OCI-LY7 (cell line): ENCODE measurements at regions not wholly inside any gene's neighbourhood (a gene's known extent, or its start where the extent isn't known, plus 50 kb on each side); places are given as distances from the start of the nearest gene placed in this dataset.

Experiments
- BruUV-seq: library from RNA; stranded (reverse); fragments of 400-500 nt; replicated peaks from 2 replicates; lab custom pipeline; 2021; lab: Mats Ljungman, UMichigan
- CTCF ChIA-PET: fragments of 300-600 bp; sonication (Branson Sonifier 250); formaldehyde crosslinking; loops from one replicate; lab custom pipeline; 2022; ENCODE audit warnings: antibody characterized with exemption; ENCODE audit not compliant: unreplicated experiment; lab: Charles Lee
- POLR2A ChIA-PET: fragments of 300-600 bp; sonication (Branson Sonifier 250); formaldehyde crosslinking; loops from one replicate; lab custom pipeline; 2022; ENCODE audit warnings: antibody characterized with exemption; lab: Charles Lee
- DNase-seq: peaks from one replicate; pipeline ENCODE4 v3.0.0-alpha.2; 2015; ENCODE audit warnings: low spot score
- H2AFZ ChIP-seq: fragments of 200-600 bp; sonication (generic), shearing (Covaris generic); 2 replicates; pipeline ENCODE4 v1.6.1; 2014; ENCODE audit warnings: mild to moderate bottlenecking, antibody characterized with exemption, low read length, moderate library complexity
- H3K27ac ChIP-seq: fragments of 200-600 bp; sonication (generic); 2 replicates; pipeline ENCODE4 v1.5.1; 2014; ENCODE audit warnings: mixed run types, low read depth, mild to moderate bottlenecking, moderate library complexity, low read length, inconsistent platforms; ENCODE audit not compliant: poor library complexity, severe bottlenecking
- H3K36me3 ChIP-seq: fragments of 200-600 bp; sonication (generic); 2 replicates; pipeline ENCODE4 v1.6.1; 2014; ENCODE audit warnings: mild to moderate bottlenecking, antibody characterized with exemption, low read length, moderate library complexity, mixed read lengths; ENCODE audit not compliant: insufficient read depth
- H3K4me1 ChIP-seq: fragments of 200-600 bp; sonication (generic); 2 replicates; pipeline ENCODE4 v1.5.1; 2014; ENCODE audit warnings: mild to moderate bottlenecking, low read length; ENCODE audit not compliant: insufficient read depth, poor library complexity, severe bottlenecking
- H3K4me2 ChIP-seq: fragments of 200-600 bp; sonication (generic); 2 replicates; pipeline ENCODE4 v1.6.1; 2014; ENCODE audit warnings: mild to moderate bottlenecking, low read length
- H3K4me3 ChIP-seq: fragments of 200-600 bp; sonication (generic); 2 replicates; pipeline ENCODE4 v1.5.1; 2014; ENCODE audit warnings: mild to moderate bottlenecking, low read depth, low read length; ENCODE audit not compliant: poor library complexity, severe bottlenecking
- H3K79me2 ChIP-seq: fragments of 200-600 bp; sonication (generic); 2 replicates; pipeline ENCODE4 v1.6.1; 2016; ENCODE audit warnings: low read depth, mild to moderate bottlenecking, low read length, moderate library complexity, mixed read lengths; ENCODE audit not compliant: insufficient read depth
- H3K9me2 ChIP-seq: fragments of 200-600 bp; sonication (generic); 2 replicates; pipeline ENCODE4 v1.6.1; 2016; ENCODE audit warnings: mild to moderate bottlenecking, low read length, mixed read lengths; ENCODE audit not compliant: insufficient read depth
- H3K9me3 ChIP-seq: fragments of 200-600 bp; sonication (generic); 2 replicates; pipeline ENCODE4 v1.6.1; 2014; ENCODE audit warnings: mild to moderate bottlenecking, mixed run types, low read length, mixed read lengths
- H4K20me1 ChIP-seq: fragments of 200-600 bp; sonication (generic); 2 replicates; pipeline ENCODE4 v1.6.1; 2014; ENCODE audit warnings: mild to moderate bottlenecking, antibody characterized with exemption, low read length, moderate library complexity, mixed read lengths; ENCODE audit not compliant: insufficient read depth
- CTCF ChIP-seq: fragments of 200-600 bp; sonication (generic); conservative IDR thresholded peaks from 2 replicates; pipeline ENCODE4 v1.5.1; 2014; ENCODE audit warnings: mild to moderate bottlenecking, antibody characterized with exemption, low read length, moderate library complexity, mixed read lengths
- EZH2phosphoT487 ChIP-seq: fragments of 200-600 bp; sonication (generic); IDR thresholded peaks from 2 replicates; pipeline ENCODE4 v1.6.1; 2018; ENCODE audit warnings: low read depth, borderline replicate concordance, mild to moderate bottlenecking, mixed run types, antibody characterized with exemption, low read length, moderate library complexity, mixed read lengths
- intact Hi-C: fragments of 100-400 bp; cut with micrococcal nuclease; formaldehyde crosslinking; loops from one replicate; pipeline ENCODE4 v1.10.0; 2022; ENCODE audit not compliant: unreplicated experiment

GRCh38 chr3:177561769-177562392 lies 364.6 kb upstream of the TBL1XR1 start:
- H3K4me1 ChIP-seq: no peaks in the 10 kb centered on the region
- H3K9me3 ChIP-seq: no peaks in the 10 kb centered on the region
- H3K36me3 ChIP-seq: no peaks in the 10 kb centered on the region
- BruUV-seq: no TSS peak
- ChIA-PET POLR2A (interaction anchor here (0.5 to 0.6 kb wide), 3 partner anchors 58 to 333 kb away, joined by 3 to 7 read pairs (median 3); no protein-coding TSS in a partner anchor), CTCF (no interaction called here)
- H3K79me2 ChIP-seq: no peaks in the 10 kb centered on the region
- intact Hi-C loops: no loop called here
- no peak for DNase-seq
- H3K27ac ChIP-seq: no peak overlapping the region
- H4K20me1 ChIP-seq: no peaks in the 10 kb centered on the region
- no peak for TF ChIP-seq CTCF
- no peak for TF ChIP-seq EZH2phosphoT487
- no peak overlapping the region for H3K4me2 ChIP-seq
- no peaks in the 10 kb centered on the region for H3K9me2 ChIP-seq
- H2AFZ ChIP-seq: no peak overlapping the region
- no peak overlapping the region for H3K4me3 ChIP-seq

- H2AFZ ChIP-seq: no peak overlapping the region
- no peaks in the 10 kb centered on the region for H3K9me3 ChIP-seq
- H3K27ac ChIP-seq: no peak overlapping the region
- CTCF ChIA-PET: no interaction called here
- BruUV-seq: no TSS peak
- TF ChIP-seq EZH2phosphoT487 (no peak), CTCF (no peak)
- no peaks in the 10 kb centered on the region for H4K20me1 ChIP-seq
- no peaks in the 10 kb centered on the region for H3K79me2 ChIP-seq
- H3K4me3 ChIP-seq: no peak overlapping the region
- POLR2A ChIA-PET: no interaction called here
- intact Hi-C loops: no loop called here
- H3K4me1 ChIP-seq: no peaks in the 10 kb centered on the region
- H3K36me3 ChIP-seq: no peaks in the 10 kb centered on the region
- no peak overlapping the region for H3K4me2 ChIP-seq
- no peak for DNase-seq
- no peaks in the 10 kb centered on the region for H3K9me2 ChIP-seq
These were observed 366.0 kb upstream of the TBL1XR1 start for GRCh38 chr3:177563243-177563780.

- Histone ChIP-seq H3K79me2 (no peaks in the 10 kb centered on the region), H2AFZ (no peak overlapping the region), H4K20me1 (no peaks in the 10 kb centered on the region), H3K4me1 (no peaks in the 10 kb centered on the region), H3K4me3 (no peak overlapping the region), H3K9me3 (no peaks in the 10 kb centered on the region), H3K9me2 (no peaks in the 10 kb centered on the region), H3K36me3 (no peaks in the 10 kb centered on the region), H3K4me2 (no peak overlapping the region), H3K27ac (no peak overlapping the region)
- ChIA-PET POLR2A (interaction anchor here (0.7 kb wide), 1 partner anchor 10 kb away, joined by 3 read pairs; no protein-coding TSS in a partner anchor), CTCF (no interaction called here)
- no peak for TF ChIP-seq CTCF
- TF ChIP-seq EZH2phosphoT487: no peak
- DNase-seq: no peak
- no TSS peak for BruUV-seq
- intact Hi-C loops: no loop called here
These were observed 366.5 kb upstream of the TBL1XR1 start for GRCh38 chr3:177563792-177564191.
